ENCODE measurements at regions not wholly inside any gene's neighbourhood (a gene's known extent, or its start where the extent isn't known, plus 50 kb on each side); places are given as distances from the start of the nearest gene placed in this dataset.

- no peak for DNase-seq (ENCODE audit: low read depth)
- no peak overlapping the region for H3K4me3 ChIP-seq (replicated peaks; ENCODE audit: low read depth, low read length)
- TF ChIP-seq CTCF (IDR thresholded peaks at IDR 0.05; ENCODE audit: low read length, missing control alignments) = no peak
Measured at GRCh38 chr13:72448082-72448481, 279.3 kb downstream of the MZT1 start.

DNA sequence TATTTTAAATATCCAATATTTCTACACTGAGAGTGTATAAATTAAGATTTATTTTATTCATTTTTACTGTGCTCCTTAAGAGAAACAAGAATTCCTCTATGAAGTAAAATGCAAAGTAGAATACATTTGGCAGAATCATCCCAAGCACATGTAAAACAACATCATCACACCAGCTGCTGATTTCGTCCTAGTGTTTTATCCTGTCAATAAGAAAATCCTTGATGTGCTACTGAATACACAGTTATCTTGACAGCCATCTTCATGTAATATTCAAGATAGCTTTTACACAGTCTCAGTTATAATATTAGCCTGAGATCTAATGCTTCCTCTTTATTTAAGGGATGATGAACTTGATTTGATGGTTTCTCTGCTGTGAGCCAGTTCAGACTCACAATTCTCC is 282.4 kb downstream of the MZT1 start:
- no peak for DNase-seq (ENCODE audit: low read depth)
- no peak for TF ChIP-seq CTCF (IDR thresholded peaks at IDR 0.05; ENCODE audit: low read length, missing control alignments)
- no peak overlapping the region for H3K4me3 ChIP-seq (replicated peaks; ENCODE audit: low read depth, low read length)

GRCh38 chr13:72437458-72437857 is 290.0 kb downstream of the MZT1 start:
- DNase-seq (ENCODE audit: low read depth) = peak; percentile 4
- TF ChIP-seq CTCF (IDR thresholded peaks at IDR 0.05; ENCODE audit: low read length, missing control alignments) = no peak
- H3K4me3 ChIP-seq (replicated peaks; ENCODE audit: low read depth, low read length) = no peak overlapping the region

DNA sequence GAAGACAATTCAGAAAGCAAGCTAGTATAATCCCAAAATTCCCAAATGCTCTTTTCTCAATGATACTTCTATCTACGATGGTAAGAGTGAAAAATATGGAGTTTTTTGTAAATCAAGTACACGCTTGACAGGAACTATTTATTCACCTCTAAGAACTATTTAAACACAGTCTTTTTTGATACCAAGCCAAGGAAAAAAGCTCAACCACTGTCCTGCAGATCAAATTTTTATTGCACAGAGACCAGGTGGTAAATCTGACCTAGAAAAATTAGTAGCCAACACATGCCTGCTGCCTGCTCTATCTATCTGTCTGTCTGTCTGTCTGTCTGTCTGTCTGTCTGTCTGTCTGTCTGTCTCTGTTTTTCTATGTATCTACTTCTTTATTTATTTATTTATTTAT is 292.2 kb downstream of the MZT1 start:
- no peak for DNase-seq (ENCODE audit: low read depth)
- H3K4me3 ChIP-seq (replicated peaks; ENCODE audit: low read depth, low read length) = no peak overlapping the region
- TF ChIP-seq CTCF (IDR thresholded peaks at IDR 0.05; ENCODE audit: low read length, missing control alignments) = no peak

- no peak for TF ChIP-seq CTCF (IDR thresholded peaks at IDR 0.05; ENCODE audit: low read length, missing control alignments)
- no peak overlapping the region for H3K4me3 ChIP-seq (replicated peaks; ENCODE audit: low read depth, low read length)
- DNase-seq (ENCODE audit: low read depth) = no peak
Measured at GRCh38 chr13:72431981-72432682, 295.3 kb downstream of the MZT1 start.

- H3K4me3 ChIP-seq (replicated peaks; ENCODE audit: low read depth, low read length) = no peak overlapping the region
- no peak for DNase-seq (ENCODE audit: low read depth)
- no peak for TF ChIP-seq CTCF (IDR thresholded peaks at IDR 0.05; ENCODE audit: low read length, missing control alignments)
Measured at GRCh38 chr13:72430923-72431322, 296.5 kb downstream of the MZT1 start.

All from fibroblast of pulmonary artery (primary cell).